HG03159 (cell line): ENCODE measurements at regions not wholly inside any gene's neighbourhood (a gene's known extent, or its start where the extent isn't known, plus 50 kb on each side); places are given as distances from the start of the nearest gene placed in this dataset.
A peak's percentile ranks its signal among the peaks of the same experiment; 100 is the strongest.
"Not testable (repeated sequence)": the region's sequence is repeated elsewhere in the genome, so short reads cannot be mapped to it uniquely, and the experiment has no call there.

Experiments
- ATAC-seq: cut with Tn5 transposase; IDR thresholded peaks from one replicate; pipeline ENCODE4 v1.9.1; 2021; ENCODE audit warnings: mild to moderate bottlenecking, moderate library complexity; ENCODE audit not compliant: unreplicated experiment

DNA sequence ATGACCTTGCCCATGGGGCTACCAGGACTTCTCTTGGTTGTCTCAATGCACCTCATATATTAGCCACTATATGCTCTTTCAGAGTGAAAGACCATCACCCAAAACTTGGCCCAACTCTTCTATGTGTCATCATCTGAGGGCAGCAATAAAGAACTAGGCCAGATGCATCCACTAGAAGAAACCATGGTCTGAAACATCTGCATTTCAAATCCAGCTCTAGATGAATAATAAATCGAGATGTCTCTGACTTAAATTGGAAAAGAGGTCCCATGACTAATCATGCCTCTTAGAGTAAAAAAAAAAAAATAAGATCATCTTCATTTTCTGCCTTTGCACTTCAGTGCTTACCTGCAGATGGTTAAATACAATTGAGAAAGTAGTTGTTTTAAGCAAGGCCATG is 397.6 kb upstream of the PITX2 start:
- no peak for ATAC-seq

DNA sequence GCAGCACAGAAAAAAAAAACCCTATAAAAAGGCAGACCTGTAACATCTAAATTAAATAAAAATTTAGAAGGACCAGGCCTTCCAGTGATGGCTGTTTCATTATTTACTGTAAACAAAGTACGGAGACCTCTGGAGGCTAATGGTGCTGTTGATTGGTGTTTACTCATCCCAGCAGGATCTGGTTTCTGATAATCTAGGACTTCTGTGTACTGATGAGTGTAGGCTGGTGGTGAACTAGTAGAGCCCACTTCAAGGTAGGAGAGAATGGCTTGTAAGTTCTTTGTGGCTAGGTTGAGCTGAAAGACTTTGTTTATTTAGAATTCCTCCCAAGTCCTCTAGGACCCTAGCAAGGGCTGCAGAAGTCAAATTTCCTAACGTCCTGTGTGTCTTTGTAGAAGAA is 398.1 kb upstream of the PITX2 start:
- ATAC-seq, result no peak

- ATAC-seq, result no peak
These were observed 399.9 kb upstream of the PITX2 start for GRCh38 chr4:111022758-111023157.

DNA sequence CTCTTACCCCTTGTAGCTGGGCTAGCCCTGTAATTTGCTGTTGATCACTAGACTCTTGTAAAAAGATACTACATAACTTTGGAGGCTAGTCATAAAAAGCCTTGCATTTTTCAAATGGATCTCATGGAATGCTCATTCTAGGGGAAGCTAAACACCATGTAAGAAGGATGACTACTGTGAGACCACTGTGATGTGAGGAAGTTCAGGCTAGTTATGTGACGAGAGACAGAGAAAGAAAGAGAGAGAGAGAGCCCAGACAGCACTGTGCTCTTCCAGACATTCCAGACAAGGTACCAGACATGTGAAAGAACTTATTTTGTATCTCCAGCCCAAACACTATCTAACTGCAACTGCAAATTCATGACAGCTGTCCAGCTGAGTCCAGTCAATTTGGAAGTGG is 404.6 kb upstream of the PITX2 start:
- ATAC-seq, result no peak

- ATAC-seq, result no peak
These were observed 405.9 kb upstream of the PITX2 start for GRCh38 chr4:111028795-111029194.

GRCh38 chr4:111031001-111031579 is 408.2 kb upstream of the PITX2 start:
- no peak for ATAC-seq

DNA sequence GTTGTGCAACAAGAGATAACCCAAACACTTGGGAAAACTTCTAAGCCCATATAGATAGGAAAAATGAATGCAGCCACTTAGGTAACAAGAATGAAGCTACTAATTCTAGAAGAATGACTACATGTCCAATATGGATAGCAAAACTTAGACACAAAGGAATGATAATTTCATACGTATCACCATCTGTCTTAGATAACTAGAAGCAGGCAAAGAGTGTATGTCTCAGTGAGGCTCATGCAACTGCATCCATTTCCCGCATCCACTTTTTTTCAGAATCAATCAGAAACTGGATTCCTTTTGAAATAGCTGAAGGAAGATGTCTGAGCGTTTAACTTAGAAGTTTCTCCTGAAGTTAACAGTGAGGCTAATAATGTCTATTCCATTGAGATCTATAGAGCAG is 408.7 kb upstream of the PITX2 start:
- no peak for ATAC-seq

- ATAC-seq, result no peak
These were observed 414.9 kb upstream of the PITX2 start for GRCh38 chr4:111037591-111038360.

DNA sequence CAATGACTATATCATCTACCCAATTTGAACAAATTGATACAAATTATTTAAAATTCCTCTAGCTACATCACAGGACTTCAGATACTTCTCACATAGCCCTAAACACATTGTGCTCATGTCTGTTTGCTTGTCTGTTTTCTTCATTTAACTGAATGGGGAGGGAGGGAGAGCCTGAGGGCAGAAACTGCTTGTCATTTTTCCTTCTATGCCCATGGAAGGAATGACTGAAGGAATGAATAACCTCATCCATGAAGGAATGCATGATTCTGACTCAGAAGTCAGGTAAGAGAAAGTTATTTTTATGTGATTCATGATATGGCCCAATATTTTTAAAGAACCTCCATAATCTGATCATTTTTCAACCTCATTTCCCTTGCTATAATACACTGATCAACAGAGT is 418.0 kb upstream of the PITX2 start:
- ATAC-seq, result no peak

- ATAC-seq, result no peak
These were observed 420.4 kb upstream of the PITX2 start for GRCh38 chr4:111043286-111043685.

DNA sequence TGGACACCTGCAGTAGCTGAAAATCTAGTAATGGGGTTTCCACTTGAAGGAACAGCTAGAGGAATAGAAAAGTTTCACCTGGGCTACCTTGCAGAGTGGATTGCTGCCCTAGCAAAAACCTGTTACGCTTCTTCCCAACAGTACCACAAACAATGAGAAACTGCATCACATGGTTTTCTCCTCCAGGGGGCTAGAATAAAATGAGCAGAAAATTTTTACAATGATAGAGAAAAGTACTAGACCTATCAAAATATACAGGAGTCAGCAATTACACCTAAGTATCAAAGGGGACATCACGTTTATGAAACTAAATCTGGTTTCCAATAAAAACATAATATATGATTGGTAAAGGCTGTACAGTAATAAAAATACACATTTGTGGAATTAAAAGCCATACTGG is 423.1 kb upstream of the PITX2 start:
- no peak for ATAC-seq

- ATAC-seq, result peak; percentile 67
These were observed 423.9 kb upstream of the PITX2 start for GRCh38 chr4:111046811-111047210.

GRCh38 chr4:111048316-111048715 is 425.4 kb upstream of the PITX2 start:
- ATAC-seq, result no peak

GRCh38 chr4:111064342-111064993 is 441.6 kb upstream of the PITX2 start:
- no peak for ATAC-seq

DNA sequence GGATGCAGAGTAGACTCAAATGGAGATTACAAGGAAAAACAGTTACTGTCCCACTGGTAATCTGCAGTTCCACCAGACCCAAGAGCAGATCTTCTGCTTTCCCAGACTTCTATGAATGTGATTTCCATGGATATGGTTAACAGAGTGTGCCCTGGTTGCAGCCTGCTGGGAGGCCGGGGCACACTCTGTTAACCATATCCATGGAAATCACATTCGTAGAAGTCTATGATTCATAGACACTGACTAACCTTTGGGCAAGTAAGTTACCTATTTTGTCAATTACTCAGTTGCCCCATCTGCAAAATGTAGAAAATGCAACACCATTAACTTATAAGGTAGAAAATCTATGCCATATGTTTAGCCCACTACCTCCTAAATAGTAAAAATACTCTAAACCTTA is 443.1 kb upstream of the PITX2 start:
- no peak for ATAC-seq

DNA sequence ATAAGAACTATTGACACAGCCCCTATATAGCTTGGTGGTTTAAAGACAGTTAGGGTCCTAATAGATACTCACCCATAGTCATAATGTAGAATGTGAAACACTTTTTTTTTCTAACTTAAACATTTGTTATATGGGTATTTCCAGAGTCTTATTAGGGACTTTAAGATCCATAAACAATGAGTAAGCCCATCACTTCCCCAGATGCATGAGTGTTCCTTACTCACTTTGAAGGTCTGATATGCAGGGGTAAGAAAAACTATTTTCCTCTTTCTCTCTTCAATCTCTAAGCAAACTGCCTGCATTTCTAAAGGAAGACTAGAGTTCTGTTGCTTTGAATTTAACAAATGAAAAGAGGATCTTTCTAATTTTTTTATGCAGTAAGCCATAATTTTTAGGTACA is 443.6 kb upstream of the PITX2 start:
- no peak for ATAC-seq

DNA sequence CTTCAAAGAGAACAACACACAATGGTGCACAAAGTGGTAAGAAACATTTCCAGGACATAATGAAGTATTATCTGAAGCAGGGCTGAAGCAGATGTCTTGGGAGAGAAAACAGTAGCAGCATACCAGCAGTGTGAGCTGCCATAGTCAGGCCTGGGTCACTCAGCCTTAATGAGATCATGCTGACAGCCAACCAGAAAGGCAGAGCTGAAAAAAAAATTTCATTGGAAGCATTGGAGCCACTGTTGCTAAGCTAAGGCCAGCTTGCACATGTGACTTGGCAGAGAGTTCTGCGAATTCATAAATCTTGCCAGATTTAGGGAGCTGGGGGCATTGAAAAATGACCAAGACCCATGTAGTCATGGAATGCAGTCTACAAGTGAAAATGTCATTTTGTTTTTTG is 444.0 kb upstream of the PITX2 start:
- no peak for ATAC-seq

GRCh38 chr4:111068883-111069282 is 446.0 kb upstream of the PITX2 start:
- no peak for ATAC-seq

GRCh38 chr4:111070390-111070789 is 447.5 kb upstream of the PITX2 start:
- ATAC-seq, result no peak

GRCh38 chr4:111074523-111075114 is 451.7 kb upstream of the PITX2 start:
- no peak for ATAC-seq

- not testable (repeated sequence) for ATAC-seq
These were observed 453.4 kb upstream of the PITX2 start for GRCh38 chr4:111076299-111076698.

DNA sequence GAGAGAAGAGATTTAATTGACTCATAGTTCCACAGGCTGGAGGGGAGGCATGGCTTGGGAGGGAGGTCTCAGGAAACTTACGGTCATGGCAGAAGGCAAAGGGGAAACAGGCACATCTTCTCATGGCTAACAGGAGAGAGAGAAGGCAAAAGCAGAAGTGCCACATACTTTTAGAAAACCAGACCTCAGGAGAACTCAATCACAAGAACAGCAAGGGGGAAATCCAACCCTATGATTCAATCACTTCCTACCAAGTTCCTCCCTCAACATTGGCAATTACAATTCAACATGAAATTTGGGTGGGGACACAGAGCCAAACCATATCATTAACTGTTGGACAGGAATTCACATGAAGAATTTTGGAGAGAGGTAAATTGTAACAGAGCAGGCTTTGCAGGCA is 485.3 kb upstream of the PITX2 start:
- no peak for ATAC-seq
